ENCODE measurements at regions not wholly inside any gene's neighbourhood (a gene's known extent, or its start where the extent isn't known, plus 50 kb on each side); places are given as distances from the start of the nearest gene placed in this dataset.

DNA sequence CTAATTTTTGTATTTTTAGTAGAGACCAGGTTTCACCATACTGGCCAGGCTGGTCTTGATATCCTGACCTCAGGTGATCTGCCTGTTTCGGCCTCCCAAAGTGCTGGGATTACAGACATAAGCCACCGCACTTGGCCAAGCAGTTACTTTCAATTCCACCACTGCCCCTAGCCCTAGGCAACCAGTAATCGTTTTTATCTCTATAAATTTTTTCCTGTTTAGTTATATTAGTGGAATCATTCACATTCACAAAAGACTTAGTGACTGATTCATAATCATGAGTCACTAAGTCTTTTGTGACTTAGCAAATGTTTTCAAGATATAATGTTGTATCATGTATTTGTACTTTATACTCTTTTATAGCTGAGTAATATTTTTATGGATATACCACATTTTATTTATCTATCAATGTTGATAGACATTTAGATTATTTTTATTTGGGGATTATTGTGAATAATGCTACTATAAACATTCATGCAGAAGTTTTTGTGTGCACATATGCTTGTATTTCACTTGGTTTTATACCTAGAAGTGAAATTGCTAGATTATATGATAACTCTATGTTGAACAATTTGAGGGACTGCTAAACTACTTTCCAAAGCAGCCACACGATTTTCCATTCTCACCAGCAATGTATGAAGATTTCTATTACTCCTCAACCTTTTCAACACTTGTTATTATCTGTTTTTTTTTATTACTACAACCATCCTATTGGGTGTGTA lies 421.4 kb upstream of the ID4 start:
- no peak overlapping the region for H3K4me3 ChIP-seq (ENCODE audit: low read depth in 1 of 2, low read length in 2 of 2)
- no peak overlapping the region for H3K4me2 ChIP-seq (ENCODE audit: insufficient read depth, low read length)
- H3K9me3 ChIP-seq (ENCODE audit: insufficient read depth, low read length, severe bottlenecking): peaks cover 4% of the 10 kb centered on the region

GRCh38 chr6:19416811-19417210 lies 420.4 kb upstream of the ID4 start:
- ATAC-seq (ENCODE audit: insufficient read depth, low read depth) (no peak), DNase-seq (no peak)
- no peak overlapping the region for H3K27ac ChIP-seq (ENCODE audit: low read length)
- H3K27me3 ChIP-seq (ENCODE audit: insufficient read depth, low read length, poor library complexity): no peaks in the 10 kb centered on the region
- H3K4me1 ChIP-seq (ENCODE audit: insufficient read depth, low read length): no peaks in the 10 kb centered on the region
- TF ChIP-seq EZH2 (IDR thresholded peaks at IDR 0.05; ENCODE audit: borderline replicate concordance, low read depth, low read length, severe bottlenecking) (no peak), CTCF (IDR thresholded peaks at IDR 0.05; ENCODE audit: borderline replicate concordance, extremely low read depth, low read length, poor library complexity, severe bottlenecking) (no peak)
- no peaks in the 10 kb centered on the region for H3K79me2 ChIP-seq (ENCODE audit: insufficient read depth, low read length)
- H3K36me3 ChIP-seq (ENCODE audit: insufficient read depth, low read length): no peaks in the 10 kb centered on the region
- no peak overlapping the region for H3K4me2 ChIP-seq (ENCODE audit: insufficient read depth, low read length)
- H2AFZ ChIP-seq (ENCODE audit: low read depth, low read length): no peak overlapping the region
- no peaks in the 10 kb centered on the region for H4K20me1 ChIP-seq (ENCODE audit: insufficient read depth, low read length)
- peaks cover 4% of the 10 kb centered on the region for H3K9me3 ChIP-seq (ENCODE audit: insufficient read depth, low read length, severe bottlenecking)
- H3K9ac ChIP-seq (ENCODE audit: low read depth, low read length): no peak overlapping the region
- H3K4me3 ChIP-seq (ENCODE audit: low read depth in 1 of 2, low read length in 2 of 2): no peak overlapping the region

More for the DNA sequence above, 421.4 kb upstream of the ID4 start:
- Histone ChIP-seq H4K20me1 (ENCODE audit: insufficient read depth, low read length) (no peaks in the 10 kb centered on the region), H3K9ac (ENCODE audit: low read depth, low read length) (no peak overlapping the region), H3K79me2 (ENCODE audit: insufficient read depth, low read length) (no peaks in the 10 kb centered on the region), H3K27me3 (ENCODE audit: insufficient read depth, low read length, poor library complexity) (no peaks in the 10 kb centered on the region), H3K27ac (ENCODE audit: low read length) (no peak overlapping the region), H3K4me1 (ENCODE audit: insufficient read depth, low read length) (no peaks in the 10 kb centered on the region), H3K36me3 (ENCODE audit: insufficient read depth, low read length) (no peaks in the 10 kb centered on the region), H2AFZ (ENCODE audit: low read depth, low read length) (no peak overlapping the region)
- TF ChIP-seq CTCF (IDR thresholded peaks at IDR 0.05; ENCODE audit: borderline replicate concordance, extremely low read depth, low read length, poor library complexity, severe bottlenecking) (no peak), EZH2 (IDR thresholded peaks at IDR 0.05; ENCODE audit: borderline replicate concordance, low read depth, low read length, severe bottlenecking) (no peak)
- ATAC-seq (ENCODE audit: insufficient read depth, low read depth) (no peak), DNase-seq (no peak)

DNA sequence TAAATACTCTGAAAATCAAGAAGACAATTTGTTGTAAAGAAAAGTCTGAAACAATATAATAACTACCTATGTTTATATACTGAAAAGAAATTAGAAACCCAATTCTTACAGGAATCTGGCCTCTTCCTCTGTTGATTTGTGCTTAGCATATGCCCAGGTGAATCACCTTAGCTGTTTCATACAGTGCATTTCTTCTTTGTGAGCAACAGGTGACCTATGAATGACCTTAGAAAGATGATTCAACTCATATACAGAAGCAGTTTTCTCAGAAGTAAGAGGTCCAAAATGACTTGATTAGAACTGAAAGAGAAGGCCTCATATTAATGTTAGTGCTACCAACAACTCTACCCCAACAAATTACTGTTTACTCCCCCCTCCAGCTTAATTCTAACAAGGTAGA lies 419.5 kb upstream of the ID4 start:
- Histone ChIP-seq H3K9ac (ENCODE audit: low read depth, low read length) (no peak overlapping the region), H2AFZ (ENCODE audit: low read depth, low read length) (no peak overlapping the region), H3K4me2 (ENCODE audit: insufficient read depth, low read length) (no peak overlapping the region), H3K4me1 (ENCODE audit: insufficient read depth, low read length) (no peaks in the 10 kb centered on the region), H3K36me3 (ENCODE audit: insufficient read depth, low read length) (no peaks in the 10 kb centered on the region), H4K20me1 (ENCODE audit: insufficient read depth, low read length) (no peaks in the 10 kb centered on the region), H3K9me3 (ENCODE audit: insufficient read depth, low read length, severe bottlenecking) (peaks cover 4% of the 10 kb centered on the region), H3K79me2 (ENCODE audit: insufficient read depth, low read length) (no peaks in the 10 kb centered on the region), H3K27me3 (ENCODE audit: insufficient read depth, low read length, poor library complexity) (no peaks in the 10 kb centered on the region), H3K4me3 (ENCODE audit: low read depth in 1 of 2, low read length in 2 of 2) (no peak overlapping the region), H3K27ac (ENCODE audit: low read length) (no peak overlapping the region)
- ATAC-seq (ENCODE audit: insufficient read depth, low read depth) (no peak), DNase-seq (no peak)
- TF ChIP-seq EZH2 (IDR thresholded peaks at IDR 0.05; ENCODE audit: borderline replicate concordance, low read depth, low read length, severe bottlenecking) (no peak), CTCF (IDR thresholded peaks at IDR 0.05; ENCODE audit: borderline replicate concordance, extremely low read depth, low read length, poor library complexity, severe bottlenecking) (no peak)
